H1 (cell line): ENCODE measurements at regions not wholly inside any gene's neighbourhood (a gene's known extent, or its start where the extent isn't known, plus 50 kb on each side); places are given as distances from the start of the nearest gene placed in this dataset.

Source experiments
- CTCF ChIA-PET: fragments of 300-600 bp; sonication (Branson Sonifier 250); formaldehyde crosslinking; loops from one replicate; lab custom pipeline; 2021; ENCODE audit not compliant: partially characterized antibody; lab: Charles Lee
- POLR2A ChIA-PET: fragments of 300-600 bp; sonication (Branson Sonifier 250); formaldehyde crosslinking; loops from one replicate; lab custom pipeline; 2021; ENCODE audit warnings: inconsistent platforms; ENCODE audit not compliant: partially characterized antibody; lab: Charles Lee
- DNase-seq, 2 experiments: peaks; one replicate each; pipeline versions ENCODE4 v3.0.0 to v3.0.0-alpha.2; 2010 to 2022; ENCODE audit warnings: low spot score in 2 of 2, low read depth in 1 of 2, mixed read lengths in 1 of 2
- FAIRE-seq: peaks from 2 replicates; lab custom pipeline; 2011; peaks lifted over from hg19 to GRCh38; lab: Jason Lieb, UNC
- H2AFZ ChIP-seq: 2 replicates; pipeline ENCODE4 v1.8.1; 2012; ENCODE audit warnings: low read length, inconsistent platforms
- H2AK5ac ChIP-seq: 2 replicates; pipeline ENCODE4 v1.6.1; 2013; ENCODE audit warnings: low read depth, low read length
- H2BK120ac ChIP-seq: replicated peaks from 2 replicates; pipeline ENCODE3; 2013; ENCODE audit warnings: low read depth, low read length, inconsistent platforms
- H2BK12ac ChIP-seq: 2 replicates; pipeline ENCODE4 v1.6.1; 2013; ENCODE audit warnings: low read depth, low read length
- H2BK15ac ChIP-seq: 2 replicates; pipeline ENCODE4 v1.6.1; 2013; ENCODE audit warnings: low read length
- H2BK20ac ChIP-seq: 2 replicates; pipeline ENCODE4 v1.6.1; 2013; ENCODE audit warnings: low read length
- H2BK5ac ChIP-seq: 2 replicates; pipeline ENCODE4 v1.6.1; 2013; ENCODE audit warnings: low read depth, low read length
- H3K14ac ChIP-seq: 2 replicates; pipeline ENCODE4 v1.6.1; 2013; ENCODE audit warnings: inconsistent platforms; ENCODE audit not compliant: insufficient read length
- H3K18ac ChIP-seq: 2 replicates; pipeline ENCODE4 v1.6.1; 2013; ENCODE audit warnings: low read length; ENCODE audit errors: extremely low read depth
- H3K23ac ChIP-seq: 2 replicates; pipeline ENCODE4 v1.6.1; 2013; ENCODE audit warnings: inconsistent platforms; ENCODE audit not compliant: insufficient read length
- H3K23me2 ChIP-seq: 2 replicates; pipeline ENCODE4 v1.6.1; 2013; ENCODE audit warnings: low read depth, low read length
- H3K27ac ChIP-seq: 2 replicates; pipeline ENCODE4 v1.6.1; 2011; ENCODE audit warnings: low read depth, low read length, inconsistent platforms
- H3K27me3 ChIP-seq, 4 experiments: replicated peaks in 1 of 4; 1 replicate in 1 of 4; 2 replicates in 3 of 4; pipeline versions ENCODE4 v1.6.1 to v1.8.1; 2011 to 2013; ENCODE audit warnings: low read length in 3 of 4, mild to moderate bottlenecking in 3 of 4, inconsistent platforms in 2 of 4, mixed read lengths in 2 of 4, moderate library complexity in 1 of 4; ENCODE audit not compliant: control insufficient read depth in 3 of 4, insufficient read depth in 3 of 4; ENCODE audit errors: extremely low read depth in 1 of 4
- H3K36me3 ChIP-seq, 4 experiments: 2 replicates each; pipeline versions ENCODE4 v1.6.1 to v1.8.1; 2011 to 2013; ENCODE audit warnings: mild to moderate bottlenecking in 4 of 4, low read length in 3 of 4, moderate library complexity in 2 of 4, control low read depth in 1 of 4, inconsistent platforms in 1 of 4; ENCODE audit not compliant: insufficient read depth in 4 of 4, control insufficient read depth in 2 of 4
- H3K4ac ChIP-seq: replicated peaks from 2 replicates; pipeline ENCODE3; 2013; ENCODE audit warnings: low read length, low read depth, mixed read lengths, inconsistent platforms; ENCODE audit not compliant: insufficient read length
- H3K4me1 ChIP-seq, 4 experiments: replicated peaks in 1 of 4; 1 replicate in 1 of 4; 2 replicates in 3 of 4; pipeline versions ENCODE4 v1.6.1 to v1.8.1; 2011 to 2013; ENCODE audit warnings: low read length in 3 of 4, inconsistent platforms in 2 of 4, mixed read lengths in 1 of 4; ENCODE audit not compliant: insufficient read depth in 4 of 4, control insufficient read depth in 3 of 4
- H3K4me2 ChIP-seq, 2 experiments: 2 replicates each; pipeline versions ENCODE4 v1.6.1 to v1.8.1; 2011 to 2013; ENCODE audit warnings: low read depth in 2 of 2, low read length in 2 of 2, control low read depth in 1 of 2, inconsistent platforms in 1 of 2, mild to moderate bottlenecking in 1 of 2; ENCODE audit not compliant: insufficient read depth in 1 of 2
- H3K4me3 ChIP-seq, 4 experiments: fragments of 200-600, 300-600 bp in 1 of 4; sonication (generic), shearing (Covaris generic), sonication (Bioruptor Twin) in 1 of 4; 2 replicates each; pipeline versions ENCODE4 v1.5.1 to v1.8.1; 2011 to 2016; ENCODE audit warnings: low read length in 4 of 4, low read depth in 3 of 4, control low read depth in 2 of 4, inconsistent platforms in 2 of 4, mild to moderate bottlenecking in 2 of 4, mixed read lengths in 1 of 4, moderate library complexity in 1 of 4; ENCODE audit not compliant: insufficient read depth in 2 of 4; ENCODE audit errors: extremely low read depth in 1 of 4
- H3K56ac ChIP-seq: replicated peaks from 2 replicates; pipeline ENCODE3; 2013; ENCODE audit warnings: low read depth, mild to moderate bottlenecking, mixed read lengths, low read length, inconsistent platforms; ENCODE audit not compliant: insufficient read length
- H3K79me1 ChIP-seq: 2 replicates; pipeline ENCODE4 v1.6.1; 2013; ENCODE audit warnings: low read depth, low read length, control low read depth
- H3K79me2 ChIP-seq, 2 experiments: 2 replicates each; pipeline versions ENCODE4 v1.6.1 to v1.8.1; 2012 to 2013; ENCODE audit warnings: low read length in 2 of 2, mild to moderate bottlenecking in 2 of 2, inconsistent platforms in 1 of 2; ENCODE audit not compliant: insufficient read depth in 2 of 2, control insufficient read depth in 1 of 2
- H3K9ac ChIP-seq, 4 experiments: replicated peaks in 1 of 4; 1 replicate in 1 of 4; 2 replicates in 3 of 4; pipeline versions ENCODE4 v1.6.1 to v1.8.1; 2011 to 2013; ENCODE audit warnings: low read depth in 3 of 4, low read length in 3 of 4, control low read depth in 2 of 4, mild to moderate bottlenecking in 2 of 4, moderate library complexity in 2 of 4, inconsistent platforms in 1 of 4; ENCODE audit errors: extremely low read depth in 1 of 4
- H3K9me3 ChIP-seq, 2 experiments: 2 replicates each; pipeline versions ENCODE4 v1.6.1 to v1.8.1; 2012 to 2013; ENCODE audit warnings: mild to moderate bottlenecking in 2 of 2, moderate library complexity in 2 of 2, control low read depth in 1 of 2, inconsistent platforms in 1 of 2, low read depth in 1 of 2, low read length in 1 of 2, mixed read lengths in 1 of 2; ENCODE audit not compliant: insufficient read depth in 2 of 2
- H4K20me1 ChIP-seq, 2 experiments: replicated peaks in 1 of 2; 2 replicates each; pipeline versions ENCODE3 to v1.8.1; 2011 to 2013; ENCODE audit warnings: inconsistent platforms in 2 of 2, low read length in 2 of 2, mild to moderate bottlenecking in 1 of 2; ENCODE audit not compliant: insufficient read depth in 2 of 2, control insufficient read depth in 1 of 2
- H4K5ac ChIP-seq: 2 replicates; pipeline ENCODE4 v1.6.1; 2013; ENCODE audit warnings: low read length, low read depth, mixed read lengths, inconsistent platforms; ENCODE audit not compliant: insufficient read length
- H4K8ac ChIP-seq: 2 replicates; pipeline ENCODE4 v1.8.0; 2013; ENCODE audit warnings: mild to moderate bottlenecking, moderate library complexity, low read length, inconsistent platforms; ENCODE audit not compliant: insufficient read depth; ENCODE audit errors: extremely low read depth
- H4K91ac ChIP-seq: replicated peaks from 2 replicates; pipeline ENCODE3; 2013; ENCODE audit warnings: low read length, mixed read lengths, inconsistent platforms; ENCODE audit not compliant: insufficient read length
- BACH1 ChIP-seq: IDR thresholded peaks from 2 replicates; pipeline ENCODE4 v1.6.1; 2012; ENCODE audit warnings: low read length, improper control_type of control experiment
- BCL11A ChIP-seq, 2 experiments: IDR thresholded peaks; one replicate each; pipeline ENCODE4 v1.6.1; 2011; ENCODE audit warnings: low read depth in 2 of 2, low read length in 2 of 2, mild to moderate bottlenecking in 2 of 2
- CBX8 ChIP-seq: fragments of 300-800, 300-1000 bp; sonication (generic); IDR thresholded peaks from 2 replicates; pipeline ENCODE4 v1.7.1; 2016; ENCODE audit warnings: low read depth, low read length, borderline replicate concordance
- KDM1A ChIP-seq: fragments of 200-600, 300-600 bp; sonication (generic); IDR thresholded peaks from 2 replicates; pipeline ENCODE4 v1.7.1; 2016; ENCODE audit warnings: mild to moderate bottlenecking, low read length, borderline replicate concordance
- POU5F1 ChIP-seq: IDR thresholded peaks from 2 replicates; pipeline ENCODE4 v1.6.1; 2011; ENCODE audit warnings: low read depth, mild to moderate bottlenecking, low read length, moderate library complexity
- RNF2 ChIP-seq: fragments of 200-900, 300-1000 bp; sonication (generic); IDR thresholded peaks from 2 replicates; pipeline ENCODE4 v1.7.1; 2016; ENCODE audit warnings: borderline replicate concordance, low read depth, mild to moderate bottlenecking, antibody characterized with exemption, low read length; ENCODE audit not compliant: poor library complexity, severe bottlenecking; ENCODE audit errors: missing control alignments
- SRF ChIP-seq: IDR thresholded peaks from 2 replicates; pipeline ENCODE4 v1.6.1; 2011; ENCODE audit warnings: mild to moderate bottlenecking, low read depth, low read length, moderate library complexity
- SUZ12 ChIP-seq: fragments of 200-600 bp; sonication (generic); IDR thresholded peaks from 2 replicates; pipeline ENCODE4 v1.6.1; 2012; ENCODE audit warnings: mild to moderate bottlenecking, inconsistent platforms, low read length, moderate library complexity, mixed read lengths
- TAF7 ChIP-seq: optimal IDR thresholded peaks from 2 replicates; pipeline ENCODE3; 2011; ENCODE audit warnings: low read depth, mild to moderate bottlenecking, inconsistent platforms, low read length, moderate library complexity, borderline replicate concordance
- WGBS, 2 experiments: shearing (Covaris generic) in 1 of 2; methylation state at CpG; one replicate each; pipeline versions ENCODE4 v1.1.6 to v1.1.7; 2013 to 2015; ENCODE audit warnings: low lambda C conversion rate in 2 of 2, mixed read lengths in 2 of 2, inconsistent platforms in 1 of 2, low coverage in 1 of 2, missing lambda C conversion rate in 1 of 2; ENCODE audit not compliant: insufficient replicate concordance in 2 of 2, insufficient coverage in 1 of 2, insufficient read length in 1 of 2; ENCODE audit errors: extremely low coverage in 1 of 2, missing lambda C conversion rate in 1 of 2; 5-methylcytosine and 5-hydroxymethylcytosine counted together

DNA sequence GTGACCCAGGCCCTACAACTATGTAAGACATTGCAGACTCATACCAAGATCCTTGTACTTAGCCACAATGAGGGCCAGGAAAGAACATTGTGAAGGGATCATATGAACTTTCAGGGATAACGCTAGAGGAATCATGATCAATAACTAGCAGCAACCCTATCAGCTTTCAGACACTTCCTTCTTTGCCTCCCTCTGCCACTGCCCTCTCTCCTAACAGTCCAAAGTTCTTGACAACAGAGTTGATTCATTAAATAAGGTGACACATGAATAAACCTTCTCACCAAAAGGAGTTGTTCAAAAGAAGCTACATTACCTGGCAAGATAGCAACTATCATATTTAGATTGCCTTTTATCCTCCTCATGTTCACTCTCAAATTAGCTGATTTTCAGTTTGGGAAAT, 272.2 kb upstream of the DACH1 start:
- Histone ChIP-seq H2BK12ac (no peak overlapping the region), H3K9me3 (no peaks in the 10 kb centered on the region), H3K56ac (no peak overlapping the region), H3K23me2 (no peaks in the 10 kb centered on the region), H2BK120ac (no peak overlapping the region), H3K79me1 (no peaks in the 10 kb centered on the region), H2BK20ac (no peak overlapping the region), H3K36me3 (no peaks in the 10 kb centered on the region), H3K79me2 (no peaks in the 10 kb centered on the region), H3K27me3 (peaks cover 0 to 1% (median 0%) of the 10 kb centered on the region in 4 experiments; a peak in 1 of 7 replicates), H2AK5ac (no peak overlapping the region), H3K14ac (no peak overlapping the region), H4K91ac (no peak overlapping the region), H3K18ac (no peak overlapping the region), H2AFZ (no peak overlapping the region), H4K20me1 (no peaks in the 10 kb centered on the region), H3K9ac (no peak overlapping the region), H3K27ac (no peak overlapping the region), H3K4ac (no peak overlapping the region), H3K23ac (no peak overlapping the region), H3K4me3 (no peak overlapping the region), H3K4me2 (no peak overlapping the region), H2BK5ac (no peak overlapping the region), H3K4me1 (no peaks in the 10 kb centered on the region; a peak in 1 of 7 replicates), H4K5ac (no peak overlapping the region), H2BK15ac (no peak overlapping the region), H4K8ac (no peak overlapping the region)
- FAIRE-seq, result no peak
- 50% methylated on average over 1 of the region's 1 CpG; no CpG with 5 or more reads in 1 of the 2 experiments for WGBS, 2 experiments
- POLR2A ChIA-PET, result no interaction called here
- CTCF ChIA-PET, result interaction anchor here (0.6 kb wide), 1 partner anchor 14 kb away, joined by 3 read pairs; no protein-coding TSS in a partner anchor
- no peak for DNase-seq
- TF ChIP-seq TAF7, result no peak
- TF ChIP-seq RNF2, result no peak
- TF ChIP-seq POU5F1, result no peak
- no peak for TF ChIP-seq CBX8
- TF ChIP-seq KDM1A, result no peak
- no peak for TF ChIP-seq SRF
- no peak for TF ChIP-seq SUZ12
- TF ChIP-seq BCL11A (IDR thresholded peaks at IDR 0.05; ENCODE audit: low read depth in 2 of 2, low read length in 2 of 2), result no peak
- no peak for TF ChIP-seq BACH1
